Mucosa of descending colon (tissue), 3 donors: ENCODE measurements at regions not wholly inside any gene's neighbourhood (a gene's known extent, or its start where the extent isn't known, plus 50 kb on each side); places are given as distances from the start of the nearest gene placed in this dataset.
A peak's percentile ranks its signal among the peaks of the same experiment; 100 is the strongest.

Source experiments
- ATAC-seq: fragments of 200-7000 bp; cut with Tn5 transposase; one replicate; pipeline ENCODE4 v1.9.1; 2020; ENCODE audit warnings: mild to moderate bottlenecking, moderate library complexity
- DNase-seq, 3 donors: peaks; one replicate each; pipeline ENCODE4 v3.0.0-alpha.2; 2020
- H3K36me3 ChIP-seq: fragments of 200-600 bp; one replicate; pipeline ENCODE4 v1.8.0; 2021; ENCODE audit warnings: low read depth, mild to moderate bottlenecking
- H3K4me1 ChIP-seq: fragments of 200-600 bp; one replicate; pipeline ENCODE4 v1.8.0; 2021; ENCODE audit warnings: low read depth, mild to moderate bottlenecking
- H3K4me3 ChIP-seq: fragments of 200-600 bp; one replicate; pipeline ENCODE4 v1.8.0; 2021; ENCODE audit warnings: mild to moderate bottlenecking
- H3K9me3 ChIP-seq: fragments of 200-600 bp; one replicate; pipeline ENCODE4 v1.8.0; 2021; ENCODE audit warnings: mild to moderate bottlenecking
- CTCF ChIP-seq: fragments of 200-600 bp; IDR thresholded peaks from one replicate; pipeline ENCODE4 v1.8.0; 2022; ENCODE audit warnings: antibody characterized with exemption, mild to moderate bottlenecking
- intact Hi-C, 2 donors: fragments of 100-400 bp; cut with DNase I in 1 of 2; cut with micrococcal nuclease in 1 of 2; formaldehyde crosslinking; loops; one replicate each; pipeline versions ENCODE4 v1.11.0 to v1.11.1; 2022; cut with DNase I, micrococcal nuclease
- donor health status: DM: no; HTN: no; CAD: no; lungs with moderate emphysema.
- donor health status: DM: no; HTN: no; CAD: no.
- donor health status: DM: no; HTN: yes; CAD: no.

- Histone ChIP-seq H3K4me3 (no peak overlapping the region), H3K4me1 (no peaks in the 10 kb centered on the region), H3K36me3 (no peaks in the 10 kb centered on the region), H3K9me3 (no peaks in the 10 kb centered on the region)
- intact Hi-C loops: no loop called here
- ATAC-seq: no peak
- TF ChIP-seq CTCF: no peak
- DNase-seq: peak in 1 of 3 donors; percentile 22
Measured at GRCh38 chr3:67094167-67094566, 96.1 kb downstream of the KBTBD8 start.

- ATAC-seq (no peak), DNase-seq (peak in 1 of 3 donors; percentile 61)
- H3K4me3 ChIP-seq: no peak overlapping the region
- H3K4me1 ChIP-seq: no peaks in the 10 kb centered on the region
- no peaks in the 10 kb centered on the region for H3K36me3 ChIP-seq
- no peak for TF ChIP-seq CTCF
- H3K9me3 ChIP-seq: no peaks in the 10 kb centered on the region
- intact Hi-C loops: no loop called here
Measured at GRCh38 chr3:67094774-67095173, 96.7 kb downstream of the KBTBD8 start.

- no peaks in the 10 kb centered on the region for H3K36me3 ChIP-seq
- intact Hi-C loops: no loop called here
- H3K4me1 ChIP-seq: no peaks in the 10 kb centered on the region
- no peaks in the 10 kb centered on the region for H3K9me3 ChIP-seq
- no peak for DNase-seq
- TF ChIP-seq CTCF: no peak
- ATAC-seq: no peak
- H3K4me3 ChIP-seq: no peak overlapping the region
Measured at GRCh38 chr3:67104388-67104787, 106.3 kb downstream of the KBTBD8 start.

GRCh38 chr3:67106874-67107273 is 108.8 kb downstream of the KBTBD8 start:
- ATAC-seq: no peak

GRCh38 chr3:67109651-67110204 is 111.6 kb downstream of the KBTBD8 start:
- Histone ChIP-seq H3K4me3 (no peak overlapping the region), H3K4me1 (no peaks in the 10 kb centered on the region), H3K36me3 (no peaks in the 10 kb centered on the region), H3K9me3 (no peaks in the 10 kb centered on the region)
- intact Hi-C loops: loop anchor here (10.0 kb wide), 1 partner anchor 1765 kb away; no protein-coding TSS in a partner anchor
- DNase-seq (peak in 1 of 3 donors; percentile 30), ATAC-seq (no peak)
- peak; percentile 32 for TF ChIP-seq CTCF

More at GRCh38 chr3:67106874-67107273, 108.8 kb downstream of the KBTBD8 start:
- DNase-seq: no peak
- intact Hi-C loops: no loop called here
- Histone ChIP-seq H3K4me3 (no peak overlapping the region), H3K4me1 (no peaks in the 10 kb centered on the region), H3K9me3 (no peaks in the 10 kb centered on the region), H3K36me3 (no peaks in the 10 kb centered on the region)
- no peak for TF ChIP-seq CTCF
